HCT116 (cell line): ENCODE measurements at regions not wholly inside any gene's neighbourhood (a gene's known extent, or its start where the extent isn't known, plus 50 kb on each side); places are given as distances from the start of the nearest gene placed in this dataset.

Source experiments
- ATAC-seq: fragments of 200-7000 bp; cut with Tn5 transposase; 2 replicates; pipeline ENCODE4 v1.9.1; 2020; ENCODE audit warnings: mild to moderate bottlenecking, moderate library complexity
- BruUV-seq: library from RNA; stranded (reverse); fragments of 400-500 nt; replicated peaks from 2 replicates; lab custom pipeline; 2021; lab: Mats Ljungman, UMichigan
- CTCF ChIA-PET: fragments of 300-600 bp; sonication (Branson Sonifier 250); formaldehyde crosslinking; loops from one replicate; lab custom pipeline; 2021; ENCODE audit warnings: antibody characterized with exemption; lab: Charles Lee
- POLR2A ChIA-PET: fragments of 300-600, 350-600 bp; sonication (Branson Sonifier 250); formaldehyde crosslinking; loops from one replicate; lab custom pipeline; 2021; ENCODE audit warnings: antibody characterized with exemption; lab: Charles Lee
- RAD21 ChIA-PET, 2 experiments: fragments of 300-600 bp; sonication (Branson Sonifier 250); formaldehyde crosslinking; loops; one replicate each; lab custom pipeline; 2023; ENCODE audit warnings: low total read pairs in 2 of 2; ENCODE audit not compliant: uncharacterized antibody in 2 of 2, unreplicated experiment in 2 of 2, low non-redundant PET in 1 of 2; lab: Charles Lee
- DNase-seq: peaks from one replicate; pipeline ENCODE4 v3.0.0-alpha.2; 2010; ENCODE audit warnings: low read depth, low spot score
- H2AFZ ChIP-seq: fragments of 200-600 bp; shearing (Covaris generic), sonication (generic); 2 replicates; pipeline ENCODE4 v1.6.1; 2017; ENCODE audit warnings: low read depth, mixed run types, mixed read lengths, antibody characterized with exemption, low read length; ENCODE audit not compliant: poor library complexity, severe bottlenecking
- H3K27ac ChIP-seq: 2 replicates; pipeline ENCODE4 v1.5.1; 2012; ENCODE audit warnings: low read depth, low read length
- H3K27me3 ChIP-seq: fragments of 200-600 bp; sonication (generic); 2 replicates; pipeline ENCODE4 v1.6.1; 2016; ENCODE audit warnings: mixed run types, low read length, mixed read lengths; ENCODE audit not compliant: insufficient read depth
- H3K36me3 ChIP-seq, 2 experiments: fragments of 200-500 bp in 1 of 2; fragments of 200-600 bp in 1 of 2; sonication (Bioruptor generic) in 1 of 2; sonication (generic) in 1 of 2; 2 replicates each; pipeline versions ENCODE4 v1.5.1 to v1.6.1; 2014 to 2016; ENCODE audit warnings: low read length in 2 of 2, inconsistent platforms in 1 of 2, mixed read lengths in 1 of 2, mixed run types in 1 of 2; ENCODE audit not compliant: insufficient read depth in 2 of 2, control insufficient read depth in 1 of 2
- H3K4me1 ChIP-seq, 2 experiments: fragments of 200-600 bp in 1 of 2; sonication (generic) in 1 of 2; 2 replicates each; pipeline versions ENCODE4 v1.5.1 to v1.6.1; 2012 to 2017; ENCODE audit warnings: low read length in 2 of 2, inconsistent platforms in 1 of 2, mild to moderate bottlenecking in 1 of 2, mixed read lengths in 1 of 2, mixed run types in 1 of 2, moderate library complexity in 1 of 2; ENCODE audit not compliant: insufficient read depth in 2 of 2, control insufficient read depth in 1 of 2
- H3K4me2 ChIP-seq: fragments of 200-600 bp; sonication (generic); 2 replicates; pipeline ENCODE4 v1.6.1; 2017; ENCODE audit warnings: mixed run types, low read length, mixed read lengths
- H3K4me3 ChIP-seq, 2 experiments: fragments of 200-600 bp in 1 of 2; sonication (generic) in 1 of 2; replicated peaks in 1 of 2; 2 replicates each; pipeline ENCODE4 v1.5.1; 2011 to 2016; ENCODE audit warnings: low read length in 2 of 2, control low read depth in 1 of 2, low read depth in 1 of 2, mild to moderate bottlenecking in 1 of 2, mixed read lengths in 1 of 2, mixed run types in 1 of 2
- H3K79me2 ChIP-seq: fragments of 200-600 bp; sonication (generic); 2 replicates; pipeline ENCODE4 v1.6.1; 2017; ENCODE audit warnings: mild to moderate bottlenecking, mixed run types, low read length, moderate library complexity, mixed read lengths; ENCODE audit not compliant: insufficient read depth
- H3K9ac ChIP-seq: fragments of 200-600 bp; sonication (generic); 2 replicates; pipeline ENCODE4 v1.6.1; 2016; ENCODE audit warnings: low read length, mixed read lengths
- H3K9me2 ChIP-seq: fragments of 200-600 bp; sonication (generic), shearing (Covaris generic); 2 replicates; pipeline ENCODE4 v1.6.1; 2017; ENCODE audit warnings: mixed run types, mild to moderate bottlenecking, moderate library complexity; ENCODE audit not compliant: insufficient read depth
- H3K9me3 ChIP-seq, 2 experiments: fragments of 200-500 bp in 1 of 2; fragments of 200-600 bp in 1 of 2; sonication (Bioruptor generic) in 1 of 2; sonication (generic) in 1 of 2; 2 replicates each; pipeline ENCODE4 v1.6.1; 2014 to 2017; ENCODE audit warnings: low read length in 2 of 2, mixed read lengths in 2 of 2, inconsistent platforms in 1 of 2, low read depth in 1 of 2, mild to moderate bottlenecking in 1 of 2, mixed run types in 1 of 2, moderate library complexity in 1 of 2; ENCODE audit not compliant: control insufficient read depth in 1 of 2, insufficient read depth in 1 of 2
- H4K20me1 ChIP-seq: fragments of 200-600 bp; sonication (generic), shearing (Covaris generic); 2 replicates; pipeline ENCODE4 v1.6.1; 2017; ENCODE audit warnings: mixed run types, mild to moderate bottlenecking, moderate library complexity; ENCODE audit not compliant: insufficient read depth
- ATF3 ChIP-seq: IDR thresholded peaks from 2 replicates; pipeline ENCODE4 v1.6.1; 2012
- CEBPB ChIP-seq: IDR thresholded peaks from 2 replicates; pipeline ENCODE4 v1.6.1; 2012; ENCODE audit warnings: low read depth
- CTCF ChIP-seq, 3 experiments: fragments of 200-600 bp in 1 of 3; sonication (generic) in 1 of 3; IDR thresholded peaks in 2 of 3; conservative IDR thresholded peaks in 1 of 3; 2 replicates each; pipeline ENCODE4 v1.5.1; 2012 to 2017; ENCODE audit warnings: low read depth in 2 of 3, low read length in 2 of 3, antibody characterized with exemption in 1 of 3, borderline replicate concordance in 1 of 3, control low read depth in 1 of 3, mild to moderate bottlenecking in 1 of 3, mixed read lengths in 1 of 3, mixed run types in 1 of 3, moderate library complexity in 1 of 3; ENCODE audit not compliant: insufficient read depth in 1 of 3
- EGR1 ChIP-seq: IDR thresholded peaks from 2 replicates; pipeline ENCODE4 v1.6.1; 2012; ENCODE audit warnings: low read depth
- ELF1 ChIP-seq: IDR thresholded peaks from 2 replicates; pipeline ENCODE4 v1.6.1; 2012; ENCODE audit warnings: low read depth, borderline replicate concordance
- EZH2 ChIP-seq: fragments of 200-600 bp; sonication (generic); IDR thresholded peaks from 2 replicates; pipeline ENCODE4 v1.6.1; 2017; ENCODE audit warnings: antibody characterized with exemption, mixed run types
- JUND ChIP-seq: IDR thresholded peaks from 2 replicates; pipeline ENCODE4 v1.6.1; 2012
- MAX ChIP-seq: IDR thresholded peaks from 2 replicates; pipeline ENCODE4 v1.6.1; 2012
- RAD21 ChIP-seq: IDR thresholded peaks from 2 replicates; pipeline ENCODE4 v1.6.1; 2012; ENCODE audit warnings: low read depth, mild to moderate bottlenecking
- REST ChIP-seq: IDR thresholded peaks from 2 replicates; pipeline ENCODE4 v1.6.1; 2012; ENCODE audit warnings: low read depth
- SIN3A ChIP-seq: IDR thresholded peaks from 2 replicates; pipeline ENCODE4 v1.6.1; 2012; ENCODE audit warnings: low read depth
- SRF ChIP-seq: IDR thresholded peaks from 2 replicates; pipeline ENCODE4 v1.6.1; 2012; ENCODE audit warnings: low read depth
- ZFX ChIP-seq: fragments of 450-650 bp; IDR thresholded peaks from 2 replicates; pipeline ENCODE4 v1.6.1; 2017
- ZNF274 ChIP-seq: fragments of 200-500 bp; sonication (Bioruptor generic); IDR thresholded peaks from 2 replicates; pipeline ENCODE4 v1.6.1; 2014; ENCODE audit warnings: mild to moderate bottlenecking, low read depth, low read length, inconsistent platforms
- intact Hi-C: fragments of 100-400 bp; cut with micrococcal nuclease; formaldehyde crosslinking; loops from 2 replicates; pipeline ENCODE4 v1.10.0; 2022

- no peak for TF ChIP-seq EZH2
- no peak for TF ChIP-seq RAD21
- TF ChIP-seq SIN3A = no peak
- TF ChIP-seq EGR1 = no peak
- TF ChIP-seq ATF3 = no peak
- no peak for TF ChIP-seq ELF1
- no peak for TF ChIP-seq ZFX
- no peak for TF ChIP-seq CTCF (IDR thresholded peaks at IDR 0.05 in 2 of 3, conservative IDR thresholded peaks at IDR 0.05 in 1 of 3; ENCODE audit: borderline replicate concordance in 1 of 3, insufficient read depth in 1 of 3, low read depth in 2 of 3, low read length in 2 of 3)
- no peak for TF ChIP-seq JUND
- no peak for TF ChIP-seq ZNF274
- TF ChIP-seq MAX = no peak
- no peak for TF ChIP-seq REST
- no peak for TF ChIP-seq SRF
- TF ChIP-seq CEBPB = no peak
- ChIA-PET POLR2A (no interaction called here), RAD21 (no interaction called here), CTCF (no interaction called here)
- no peaks in the 10 kb centered on the region for H3K9me2 ChIP-seq
- ATAC-seq = no peak
- intact Hi-C loops = no loop called here
- no peak overlapping the region for H2AFZ ChIP-seq
- H3K27ac ChIP-seq = no peak overlapping the region
- BruUV-seq = no TSS peak
- no peaks in the 10 kb centered on the region for H3K36me3 ChIP-seq
- H3K9ac ChIP-seq = no peak overlapping the region
- no peak overlapping the region for H3K4me3 ChIP-seq
- no peaks in the 10 kb centered on the region for H4K20me1 ChIP-seq
- no peaks in the 10 kb centered on the region for H3K9me3 ChIP-seq
- no peak overlapping the region for H3K4me2 ChIP-seq
- DNase-seq = no peak
- no peaks in the 10 kb centered on the region for H3K79me2 ChIP-seq
- H3K4me1 ChIP-seq = no peaks in the 10 kb centered on the region
- 0 out of 2 replicates have a peak, but pooled peaks cover 4% of the 10 kb centered on the region for H3K27me3 ChIP-seq
Measured at GRCh38 chr10:45160271-45160670, 155.1 kb downstream of the OR13A1 start.
